ENCODE measurements at regions not wholly inside any gene's neighbourhood (a gene's known extent, or its start where the extent isn't known, plus 50 kb on each side); places are given as distances from the start of the nearest gene placed in this dataset.

GRCh38 chr2:188903740-188904139, 70.4 kb upstream of the COL3A1 start:
- TF ChIP-seq CTCF (conservative IDR thresholded peaks at IDR 0.05), result no peak
- no peak for TF ChIP-seq ZFX (IDR thresholded peaks at IDR 0.05)

All from C4-2B (cell line).